AG04450 (cell line): ENCODE measurements at regions not wholly inside any gene's neighbourhood (a gene's known extent, or its start where the extent isn't known, plus 50 kb on each side); places are given as distances from the start of the nearest gene placed in this dataset.
"Not testable (repeated sequence)": the region's sequence is repeated elsewhere in the genome, so short reads cannot be mapped to it uniquely, and the experiment has no call there.

Experiments used
- CTCF ChIA-PET: fragments of 300-600, 350-600 bp; formaldehyde crosslinking; extraction: SDS; loops from one replicate; lab custom pipeline; 2022; ENCODE audit warnings: antibody characterized with exemption, inconsistent platforms; lab: Charles Lee
- POLR2A ChIA-PET: fragments of 350-600 bp; formaldehyde crosslinking; extraction: SDS; loops from one replicate; lab custom pipeline; 2021; ENCODE audit warnings: antibody characterized with exemption, inconsistent platforms; lab: Yijun Ruan, JAX
- DNase-seq: peaks from one replicate; pipeline ENCODE4 v3.0.0-alpha.2; 2011; ENCODE audit warnings: low read depth, low spot score
- H3K27ac ChIP-seq: one replicate; pipeline ENCODE4 v1.5.1; 2012; ENCODE audit warnings: low read depth, low read length, control low read depth
- H3K27me3 ChIP-seq: one replicate; pipeline ENCODE4 v1.6.0; 2012; ENCODE audit warnings: low read length; ENCODE audit not compliant: control insufficient read depth, insufficient read depth
- H3K4me3 ChIP-seq: 2 replicates; pipeline ENCODE4 v1.5.1; 2011; ENCODE audit warnings: mild to moderate bottlenecking, low read depth, low read length, control low read depth
- H3K9me3 ChIP-seq: 2 replicates; pipeline ENCODE4 v1.5.1; 2012; ENCODE audit warnings: low read length; ENCODE audit not compliant: control insufficient read depth, insufficient read depth
- CTCF ChIP-seq: IDR thresholded peaks from 2 replicates; pipeline ENCODE4 v1.5.1; 2011; ENCODE audit warnings: low read depth, low read length, control low read depth, inconsistent platforms

- Histone ChIP-seq H3K9me3 (no peaks in the 10 kb centered on the region), H3K27me3 (no peaks in the 10 kb centered on the region), H3K4me3 (no peak overlapping the region), H3K27ac (no peak overlapping the region)
- ChIA-PET CTCF (interaction anchor here (0.5 kb wide), 1 partner anchor 970 kb away, joined by 3 read pairs; no protein-coding TSS in a partner anchor), POLR2A (interaction anchor here (0.6 kb wide), 2 partner anchors 18 to 195 kb away, joined by 3 read pairs; no protein-coding TSS in a partner anchor)
- no peak for TF ChIP-seq CTCF
- no peak for DNase-seq
These were observed 164.2 kb upstream of the PTBP2 start for GRCh38 chr1:96557336-96557735.

- Histone ChIP-seq H3K9me3 (no peaks in the 10 kb centered on the region), H3K27me3 (no peaks in the 10 kb centered on the region), H3K4me3 (no peak overlapping the region), H3K27ac (no peak overlapping the region)
- POLR2A ChIA-PET = interaction anchor here (0.7 kb wide), 1 partner anchor 153 kb away, joined by 5 read pairs; no protein-coding TSS in a partner anchor
- CTCF ChIA-PET = no interaction called here
- TF ChIP-seq CTCF = no peak
- DNase-seq = no peak
These were observed 162.9 kb upstream of the PTBP2 start for GRCh38 chr1:96558635-96559034.

GRCh38 chr1:96559181-96559580 is 162.4 kb upstream of the PTBP2 start:
- no peak overlapping the region for H3K27ac ChIP-seq
- CTCF ChIA-PET = interaction anchor here (0.6 to 0.9 kb wide), 2 partner anchors 20 to 323 kb away, joined by 3 to 4 read pairs; no protein-coding TSS in a partner anchor
- no peak overlapping the region for H3K4me3 ChIP-seq
- POLR2A ChIA-PET = interaction anchor here (0.6 kb wide), 1 partner anchor 143 kb away, joined by 3 read pairs; no protein-coding TSS in a partner anchor
- no peak for DNase-seq
- no peaks in the 10 kb centered on the region for H3K9me3 ChIP-seq
- no peaks in the 10 kb centered on the region for H3K27me3 ChIP-seq
- no peak for TF ChIP-seq CTCF

- TF ChIP-seq CTCF = no peak
- H3K27me3 ChIP-seq = no peaks in the 10 kb centered on the region
- DNase-seq = peak; percentile 91
- H3K27ac ChIP-seq = peak overlapping the region; percentile 93
- no peaks in the 10 kb centered on the region for H3K9me3 ChIP-seq
- CTCF ChIA-PET = interaction anchor here (0.6 to 0.9 kb wide), 2 partner anchors 21 to 324 kb away, joined by 3 to 4 read pairs; no protein-coding TSS in a partner anchor
- no peak overlapping the region for H3K4me3 ChIP-seq
- POLR2A ChIA-PET = interaction anchor here (1.2 kb wide), 1 partner anchor 21 kb away, joined by 6 read pairs; no protein-coding TSS in a partner anchor
These were observed 161.6 kb upstream of the PTBP2 start for GRCh38 chr1:96559707-96560596.

- CTCF ChIA-PET = interaction anchor here (1.0 to 1.4 kb wide), 2 partner anchors 33 to 34 kb away, joined by 3 to 4 read pairs; no protein-coding TSS in a partner anchor
- no peak for TF ChIP-seq CTCF
- DNase-seq = no peak
- Histone ChIP-seq H3K27ac (no peak overlapping the region), H3K27me3 (no peaks in the 10 kb centered on the region), H3K9me3 (no peaks in the 10 kb centered on the region), H3K4me3 (no peak overlapping the region)
- POLR2A ChIA-PET = no interaction called here
These were observed 159.5 kb upstream of the PTBP2 start for GRCh38 chr1:96562094-96562493.

GRCh38 chr1:96564401-96564800 is 157.2 kb upstream of the PTBP2 start:
- H3K27me3 ChIP-seq, POLR2A ChIA-PET, H3K4me3 ChIP-seq, H3K27ac ChIP-seq, H3K9me3 ChIP-seq, DNase-seq: not testable (repeated sequence)
- CTCF ChIA-PET = interaction anchor here (0.6 to 1.2 kb wide), 2 partner anchors 23 to 64 kb away, joined by 3 to 4 read pairs; no protein-coding TSS in a partner anchor
